GM19397 (cell line): ENCODE measurements at regions not wholly inside any gene's neighbourhood (a gene's known extent, or its start where the extent isn't known, plus 50 kb on each side); places are given as distances from the start of the nearest gene placed in this dataset.

Experiments used
- ATAC-seq: cut with Tn5 transposase; IDR thresholded peaks from one replicate; pipeline ENCODE4 v1.9.1; 2021; ENCODE audit warnings: mild to moderate bottlenecking, moderate library complexity; ENCODE audit not compliant: unreplicated experiment

DNA sequence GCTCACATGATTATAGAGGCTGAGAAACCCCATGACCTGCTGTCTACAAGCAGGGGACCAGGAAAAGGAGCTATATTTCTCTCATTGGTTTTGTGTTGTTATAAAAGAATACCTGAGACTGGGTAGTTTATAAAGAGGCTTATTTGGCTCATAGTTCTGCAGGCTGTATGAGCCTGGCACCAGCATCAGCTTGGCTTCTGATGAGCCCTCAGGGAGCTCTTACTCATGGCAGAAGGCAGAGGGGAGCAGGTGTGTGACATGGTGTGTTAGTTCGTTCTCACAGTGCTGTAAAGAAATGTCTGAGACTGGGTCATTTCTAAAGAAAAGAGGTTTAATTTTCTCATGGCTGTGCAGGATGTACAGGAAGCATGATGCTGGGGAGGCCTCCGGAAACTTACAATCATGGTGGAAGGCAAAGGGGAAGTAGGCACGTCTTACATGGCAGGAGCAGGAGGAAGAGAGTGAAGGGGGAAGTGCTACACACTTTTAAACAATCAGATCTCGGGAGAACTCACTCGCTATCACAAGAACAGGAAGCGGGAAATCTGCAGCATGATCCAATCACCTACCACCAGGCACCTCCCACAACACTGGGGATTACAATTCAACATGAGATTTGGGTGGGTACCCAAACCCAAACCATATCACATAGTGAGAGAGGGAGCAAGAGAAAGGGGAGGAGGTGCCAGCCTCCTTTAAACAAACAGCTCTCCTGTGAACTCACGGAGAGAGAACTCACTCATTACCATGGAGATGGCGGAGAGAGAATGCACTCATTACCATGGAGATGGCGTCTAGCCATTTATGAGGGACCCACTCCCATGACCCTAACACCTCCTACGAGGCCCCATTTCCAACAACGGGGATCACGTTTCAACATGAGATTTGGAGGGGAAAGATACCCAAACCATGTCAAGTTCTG is 133.4 kb downstream of the JCAD start:
- ATAC-seq = no peak

- ATAC-seq = no peak
These were observed 134.9 kb downstream of the JCAD start for GRCh38 chr10:29924436-29924835.

DNA sequence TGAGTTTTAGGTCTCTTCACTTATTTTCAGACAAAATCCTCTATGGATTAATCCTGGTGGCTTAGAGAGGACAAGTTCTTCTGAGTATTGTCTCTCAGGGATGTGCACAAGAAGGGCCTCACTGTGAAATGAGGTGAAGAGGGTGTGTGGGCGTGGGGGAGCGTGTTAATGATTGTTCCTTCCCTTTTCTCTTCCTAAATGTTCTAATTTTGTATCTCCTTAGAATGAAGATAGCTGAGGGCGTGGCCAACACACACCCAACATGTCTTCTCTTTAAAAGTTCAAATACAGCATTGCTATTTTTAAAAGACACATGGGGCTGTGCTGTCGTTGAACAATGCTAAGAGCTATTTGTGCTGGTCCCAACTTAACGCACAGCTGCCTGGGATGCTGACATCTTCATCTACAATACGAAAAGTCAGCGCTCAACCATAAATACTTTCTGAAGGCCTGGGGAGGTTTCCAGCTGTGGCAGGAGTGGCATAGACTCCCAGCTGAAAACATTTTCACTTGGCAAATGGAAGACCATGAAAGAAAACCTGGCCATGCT is 135.9 kb downstream of the JCAD start:
- no peak for ATAC-seq

- ATAC-seq = no peak
These were observed 136.5 kb downstream of the JCAD start for GRCh38 chr10:29922892-29923291.

GRCh38 chr10:29922226-29922625 is 137.2 kb downstream of the JCAD start:
- ATAC-seq = no peak

- no peak for ATAC-seq
These were observed 138.3 kb downstream of the JCAD start for GRCh38 chr10:29921071-29921446.

DNA sequence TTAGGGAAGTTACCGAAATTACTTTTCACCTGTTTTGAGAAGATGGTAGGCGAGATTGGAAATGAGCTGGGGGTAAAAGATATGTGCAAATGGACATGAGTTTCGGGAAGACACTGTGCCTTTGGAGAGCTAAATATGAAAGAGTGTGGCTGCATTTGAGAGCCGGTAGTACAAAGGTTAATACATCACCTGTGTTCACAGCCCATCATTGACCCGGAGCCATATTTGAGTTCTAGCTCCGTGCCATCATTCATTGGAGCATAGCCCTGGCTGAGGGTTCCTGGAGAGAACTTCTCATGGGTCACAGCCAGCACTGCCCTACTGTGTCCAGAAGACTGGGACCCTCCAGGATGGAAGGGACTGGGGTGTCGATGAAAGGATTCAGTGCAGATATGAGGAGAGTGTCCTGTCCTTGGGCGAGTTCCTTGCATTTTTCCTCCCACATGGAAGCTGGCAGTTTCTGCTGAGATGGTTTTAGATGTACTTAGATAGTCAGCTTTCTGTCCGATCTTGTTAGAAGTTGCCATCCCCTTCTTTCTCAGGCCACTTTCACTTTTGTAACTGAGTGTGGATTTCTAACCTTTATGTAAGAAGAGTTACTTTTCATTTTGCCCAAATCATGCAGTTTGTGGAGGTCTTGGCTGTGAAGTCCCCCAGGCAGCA is 138.8 kb downstream of the JCAD start:
- ATAC-seq = no peak

DNA sequence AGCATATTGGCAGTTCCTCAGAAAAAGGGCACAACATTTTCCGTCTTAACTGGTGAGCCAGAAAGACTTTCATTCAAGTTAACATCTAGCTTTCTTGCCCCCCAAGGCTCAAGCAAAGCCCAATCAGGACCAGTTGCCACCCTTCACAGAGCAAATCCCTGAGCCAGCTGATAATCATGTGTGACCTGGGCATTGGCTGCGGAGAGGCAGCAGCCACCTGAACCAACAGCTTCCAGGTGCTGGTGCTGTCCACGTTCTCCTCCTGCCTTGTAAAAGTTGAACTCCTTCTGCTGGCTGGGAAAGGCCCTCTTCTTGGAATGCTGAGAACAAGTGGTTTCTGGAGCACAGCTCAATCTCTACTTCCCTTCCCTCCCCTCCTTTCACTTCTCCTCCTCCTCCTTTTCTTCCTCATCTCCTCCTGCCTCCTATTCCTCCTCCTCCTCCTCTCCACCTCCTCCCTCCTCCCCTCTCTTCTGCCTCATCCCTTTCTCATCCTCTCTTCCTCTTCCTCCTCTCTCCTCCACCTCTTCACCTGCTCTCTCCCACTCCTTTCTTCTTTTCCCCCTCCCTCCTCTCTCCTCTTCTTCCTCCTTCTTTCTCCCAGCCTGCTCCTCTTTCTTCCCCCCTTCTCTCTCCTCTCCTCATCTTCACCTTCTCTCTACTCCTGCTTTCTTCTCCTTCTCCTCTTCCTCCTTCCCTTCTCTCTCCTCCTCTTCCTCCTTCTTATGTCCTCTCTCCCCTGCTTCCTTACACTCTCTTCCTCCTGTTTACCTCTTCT is 140.6 kb downstream of the JCAD start:
- no peak for ATAC-seq

DNA sequence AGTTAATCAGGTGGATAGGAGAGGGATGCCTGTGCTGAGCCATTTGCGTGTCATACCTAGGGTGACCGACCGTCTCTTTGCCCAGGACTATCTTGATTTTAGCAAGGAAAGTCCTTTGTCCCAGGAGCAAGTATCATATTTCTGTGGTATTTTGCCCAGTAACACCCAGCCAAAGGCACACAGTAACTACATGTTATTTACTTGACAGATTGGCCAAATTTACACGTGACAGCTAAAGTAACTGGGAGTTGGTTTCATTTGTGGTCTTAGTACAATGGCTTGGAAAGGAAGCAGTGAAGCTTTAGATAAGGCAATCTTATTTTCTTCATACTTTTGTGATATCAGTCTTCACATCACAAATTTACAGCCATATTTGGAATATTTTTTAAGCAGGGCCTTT is 142.1 kb downstream of the JCAD start:
- no peak for ATAC-seq

DNA sequence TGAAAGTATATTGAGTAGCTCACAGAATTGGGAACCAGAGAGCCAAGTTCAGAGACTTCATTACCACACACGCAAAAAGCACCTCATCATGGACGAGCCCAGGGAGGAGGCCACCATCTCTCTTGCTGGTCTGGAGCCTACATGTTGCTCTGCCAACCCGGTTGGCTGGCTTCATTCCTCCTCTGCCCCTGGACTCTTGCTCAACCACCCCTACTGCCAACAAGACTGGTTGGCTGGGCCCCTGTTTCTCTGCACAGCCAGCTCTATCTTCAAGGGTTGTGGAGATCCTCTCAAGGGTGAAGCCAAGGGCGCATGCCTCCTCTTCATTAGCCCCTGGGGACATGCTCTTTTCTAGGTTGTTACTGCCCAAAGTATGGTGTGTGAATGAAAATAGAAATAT is 142.7 kb downstream of the JCAD start:
- ATAC-seq = no peak

DNA sequence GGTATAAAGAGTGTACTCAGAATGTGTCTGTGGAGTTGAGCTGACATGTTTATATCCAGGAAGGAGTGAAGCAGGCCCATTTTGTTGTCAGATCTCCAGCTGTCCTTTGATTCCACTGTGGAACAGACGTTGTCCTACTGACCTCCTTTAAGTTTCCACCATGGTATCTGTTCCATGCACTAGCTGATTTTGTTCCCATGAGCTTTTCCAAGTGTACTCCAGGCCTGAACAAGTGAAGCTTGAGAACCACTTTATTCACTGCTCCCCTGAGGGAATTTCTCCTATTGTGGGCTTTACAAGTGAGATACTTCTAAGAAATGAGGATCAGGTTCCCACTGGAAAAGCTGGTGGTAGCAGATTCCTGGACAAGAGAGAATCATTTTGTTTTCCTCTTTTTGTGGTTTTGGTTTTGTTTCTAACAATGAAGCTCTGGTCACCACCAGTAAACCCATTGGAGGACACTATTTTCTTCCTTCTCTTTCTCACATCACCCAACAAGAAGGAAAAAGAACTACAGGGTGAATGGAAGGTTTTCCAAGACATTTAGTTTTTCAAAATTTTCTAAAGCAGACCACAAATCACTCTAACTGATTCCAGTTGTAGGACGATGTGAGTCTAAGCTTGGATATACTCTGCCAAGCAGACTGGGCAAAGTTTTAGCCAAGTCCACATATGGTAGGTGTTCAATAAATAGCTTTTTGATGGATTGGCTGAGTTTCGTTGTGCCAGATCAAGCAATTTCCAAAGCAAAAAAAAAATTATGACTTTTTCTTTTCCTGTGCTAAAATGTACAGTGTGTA is 144.2 kb downstream of the JCAD start:
- no peak for ATAC-seq

DNA sequence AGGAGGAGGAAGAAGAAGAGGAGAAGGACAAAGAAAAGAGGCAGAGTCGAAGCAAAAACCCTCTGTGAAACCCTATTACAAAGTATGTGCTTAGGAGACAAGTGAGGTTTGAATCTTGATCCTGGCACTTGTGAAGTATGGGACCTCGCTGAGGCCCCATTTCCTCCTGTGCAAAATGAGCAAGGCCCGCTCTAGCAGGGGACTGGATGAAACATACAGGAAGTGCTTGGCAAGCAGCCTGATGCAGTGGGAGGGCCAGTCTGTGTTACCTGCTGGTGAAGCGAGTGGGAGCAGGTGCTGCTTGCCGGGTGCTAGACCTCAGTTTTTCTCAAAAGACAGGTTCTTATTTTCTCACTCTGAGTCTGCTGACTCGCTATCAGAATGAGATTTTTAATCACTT is 150.4 kb downstream of the JCAD start:
- ATAC-seq = no peak

GRCh38 chr10:29900865-29901264 is 158.5 kb downstream of the JCAD start:
- ATAC-seq = no peak

DNA sequence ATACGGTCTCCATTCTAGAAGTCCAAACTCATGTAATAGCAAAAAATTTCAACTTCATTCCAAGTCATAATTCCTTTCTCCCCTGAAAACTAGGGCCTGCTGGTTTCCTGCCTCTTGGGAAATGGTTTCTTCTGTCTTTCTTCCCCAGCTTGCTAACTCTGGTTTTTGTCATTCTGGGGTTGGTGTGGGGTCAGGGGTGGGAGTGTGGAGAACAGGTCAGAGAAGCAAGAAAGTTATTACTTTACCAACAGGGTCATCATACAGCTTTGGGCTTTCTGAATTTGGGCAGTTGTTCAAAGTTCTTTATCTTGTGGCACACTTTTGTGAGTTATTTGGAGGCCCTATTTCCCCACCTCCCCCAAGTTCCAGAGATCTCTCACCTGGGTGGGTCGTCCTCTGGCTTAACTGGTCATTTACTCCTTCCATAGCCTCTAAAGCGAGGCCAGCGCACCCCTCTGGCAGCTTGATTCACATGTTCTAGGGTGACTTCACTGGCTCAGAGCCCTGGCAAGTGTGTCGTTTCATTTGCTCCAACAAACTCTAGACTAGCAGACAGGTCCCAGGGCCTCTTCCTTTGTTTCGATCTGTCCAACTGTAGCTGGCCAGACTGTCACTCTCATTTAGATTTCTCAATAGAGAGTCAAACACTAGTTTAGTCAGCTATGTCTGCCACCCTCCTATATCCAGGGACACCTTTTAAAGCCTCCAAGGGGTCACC is 161.2 kb downstream of the JCAD start:
- no peak for ATAC-seq

- ATAC-seq = no peak
These were observed 162.0 kb downstream of the JCAD start for GRCh38 chr10:29897430-29897829.

DNA sequence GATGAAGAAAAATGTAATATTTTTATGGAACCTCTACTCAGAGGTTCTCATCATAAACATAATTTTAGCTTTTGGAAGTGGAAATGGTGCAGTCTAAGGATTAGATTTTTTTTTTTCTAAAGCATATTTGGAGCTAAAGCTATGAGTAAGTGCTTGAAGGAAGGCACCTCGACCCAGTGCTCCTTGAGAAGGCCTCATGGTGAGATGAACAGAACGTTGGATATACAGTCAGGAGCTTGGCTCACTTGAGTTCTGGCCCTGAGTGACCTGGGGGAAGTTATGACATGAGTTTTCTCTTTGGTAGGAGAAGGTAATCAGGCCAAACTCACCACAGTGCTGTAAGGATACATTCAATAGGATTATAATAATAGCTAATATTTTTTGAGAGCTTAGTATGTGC is 163.3 kb downstream of the JCAD start:
- ATAC-seq = no peak

DNA sequence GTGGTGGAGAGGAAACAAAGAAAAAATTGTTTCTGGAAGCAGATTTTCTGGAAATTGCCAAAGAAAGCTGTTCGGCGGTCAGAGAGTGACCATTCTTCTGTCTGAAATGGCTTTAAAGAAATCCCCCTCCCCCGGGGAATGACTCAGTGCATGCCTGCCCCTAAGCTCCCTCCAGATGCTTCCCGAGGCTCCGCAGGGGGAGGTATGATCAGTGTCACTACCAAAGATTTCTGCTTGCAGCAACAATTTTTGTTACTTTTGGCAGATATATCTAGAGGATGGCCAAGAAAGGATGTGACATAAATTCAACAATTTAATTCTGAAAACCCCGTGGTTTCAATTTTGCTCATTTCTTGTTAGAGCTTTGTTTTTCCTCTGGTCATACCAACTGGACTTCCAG is 163.9 kb downstream of the JCAD start:
- no peak for ATAC-seq

GRCh38 chr10:29888321-29888720 is 171.1 kb downstream of the JCAD start:
- ATAC-seq = no peak

GRCh38 chr10:29886299-29886698 is 173.1 kb downstream of the JCAD start:
- no peak for ATAC-seq

DNA sequence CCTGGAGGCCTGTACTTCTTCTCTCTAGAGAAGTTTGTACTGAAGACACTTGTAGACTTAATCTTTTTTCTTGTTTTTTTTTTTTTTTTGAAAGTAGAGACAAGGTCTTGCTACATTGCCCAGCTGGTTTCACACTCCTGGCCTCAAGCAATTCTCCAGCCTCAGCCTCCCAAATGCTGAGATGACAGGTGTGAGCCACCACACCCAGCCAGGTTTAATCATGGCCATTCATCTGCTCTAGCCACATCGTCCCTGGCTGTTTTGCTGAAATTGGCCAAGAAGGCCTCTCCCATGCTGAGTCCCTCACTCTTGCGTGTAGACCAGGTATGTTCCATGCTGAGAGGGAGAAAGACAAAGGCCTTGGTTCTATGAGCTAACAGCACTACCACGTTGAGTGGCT is 176.2 kb downstream of the JCAD start:
- no peak for ATAC-seq
